ENCODE measurements at regions not wholly inside any gene's neighbourhood (a gene's known extent, or its start where the extent isn't known, plus 50 kb on each side); places are given as distances from the start of the nearest gene placed in this dataset.

DNA sequence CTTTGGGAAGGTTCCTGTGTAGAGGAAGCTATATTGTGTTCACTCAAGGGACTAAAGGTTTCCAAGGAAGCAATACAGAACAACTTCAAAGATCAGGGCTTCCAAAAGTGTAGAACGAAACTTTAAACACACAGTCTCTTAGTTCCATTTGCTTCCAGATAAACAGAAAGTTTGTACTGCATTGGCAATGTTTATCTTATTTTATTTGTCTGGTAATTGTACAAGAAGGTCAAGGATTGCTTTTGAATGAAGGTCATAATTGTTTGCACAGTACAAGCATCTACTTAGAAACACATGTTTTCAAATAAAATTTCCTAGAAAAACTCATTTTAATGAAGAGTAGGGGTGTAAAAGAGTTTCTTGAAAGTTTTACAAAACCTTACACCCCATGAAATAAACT, 712.7 kb upstream of the SGCG start:
- no CpG with 5 or more reads among the region's 1 CpG for WGBS (ENCODE audit: insufficient coverage)
- CTCF ChIA-PET, result no interaction called here
- POLR2A ChIA-PET, result no interaction called here

DNA sequence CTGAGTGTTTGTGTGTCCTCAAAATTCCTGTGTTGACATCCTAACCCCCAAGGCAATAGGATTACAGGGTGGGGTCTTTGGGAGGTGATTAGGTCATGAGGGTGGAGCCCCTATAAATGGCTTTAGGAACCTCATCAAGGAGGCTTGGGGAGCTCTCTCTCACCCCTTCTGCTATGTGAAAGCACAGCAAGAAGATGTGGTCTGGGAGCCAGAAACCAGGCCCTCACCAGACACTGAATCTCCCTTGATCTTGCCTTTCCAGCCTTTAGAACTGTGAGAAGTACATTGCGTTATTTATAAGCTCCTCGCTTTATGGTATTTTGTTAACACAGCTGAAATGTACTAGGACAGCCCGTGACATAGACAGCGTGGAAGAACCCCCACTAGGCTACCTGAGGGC, 712.0 kb upstream of the SGCG start:
- no peak overlapping the region for H3K27ac ChIP-seq (ENCODE audit: insufficient read depth in 1 of 2, low read depth in 1 of 2, low read length in 2 of 2, poor library complexity in 1 of 2, severe bottlenecking in 2 of 2)
- H3K27me3 ChIP-seq (replicated peaks in 2 of 5; ENCODE audit: control insufficient read depth in 4 of 5, insufficient read depth in 5 of 5, low read length in 4 of 5), result no peaks in the 10 kb centered on the region
- DNase-seq, result no peak
- H3K9me3 ChIP-seq (ENCODE audit: control extremely low read depth in 1 of 5, control insufficient read depth in 4 of 5, insufficient read depth in 2 of 5, low read depth in 1 of 5, low read length in 4 of 5), result no peaks in the 10 kb centered on the region
- CTCF ChIA-PET, result no interaction called here
- POLR2A ChIA-PET, result no interaction called here
- 100% methylated on average over 3 of the region's 4 CpGs for WGBS (ENCODE audit: insufficient coverage)
- H3K36me3 ChIP-seq (ENCODE audit: control insufficient read depth in 4 of 4, insufficient read depth in 4 of 4, low read length in 3 of 4), result no peaks in the 10 kb centered on the region
- no peak overlapping the region for H3K4me3 ChIP-seq (ENCODE audit: control insufficient read depth in 1 of 7, extremely low read depth in 1 of 7, insufficient read depth in 4 of 7, low read depth in 2 of 7, low read length in 6 of 7)
- no peaks in the 10 kb centered on the region for H3K4me1 ChIP-seq (ENCODE audit: control extremely low read depth in 1 of 4, control insufficient read depth in 4 of 4, insufficient read depth in 4 of 4, low read length in 3 of 4)

More for the DNA sequence above, 712.7 kb upstream of the SGCG start:
- Histone ChIP-seq H3K36me3 (ENCODE audit: control insufficient read depth in 4 of 4, insufficient read depth in 4 of 4, low read length in 3 of 4) (no peaks in the 10 kb centered on the region), H3K4me1 (ENCODE audit: control extremely low read depth in 1 of 4, control insufficient read depth in 4 of 4, insufficient read depth in 4 of 4, low read length in 3 of 4) (no peaks in the 10 kb centered on the region), H3K27me3 (replicated peaks in 2 of 5; ENCODE audit: control insufficient read depth in 4 of 5, insufficient read depth in 5 of 5, low read length in 4 of 5) (no peaks in the 10 kb centered on the region), H3K27ac (ENCODE audit: insufficient read depth in 1 of 2, low read depth in 1 of 2, low read length in 2 of 2, poor library complexity in 1 of 2, severe bottlenecking in 2 of 2) (no peak overlapping the region), H3K9me3 (ENCODE audit: control extremely low read depth in 1 of 5, control insufficient read depth in 4 of 5, insufficient read depth in 2 of 5, low read depth in 1 of 5, low read length in 4 of 5) (no peaks in the 10 kb centered on the region), H3K4me3 (ENCODE audit: control insufficient read depth in 1 of 7, extremely low read depth in 1 of 7, insufficient read depth in 4 of 7, low read depth in 2 of 7, low read length in 6 of 7) (no peak overlapping the region)
- DNase-seq, result no peak

DNA sequence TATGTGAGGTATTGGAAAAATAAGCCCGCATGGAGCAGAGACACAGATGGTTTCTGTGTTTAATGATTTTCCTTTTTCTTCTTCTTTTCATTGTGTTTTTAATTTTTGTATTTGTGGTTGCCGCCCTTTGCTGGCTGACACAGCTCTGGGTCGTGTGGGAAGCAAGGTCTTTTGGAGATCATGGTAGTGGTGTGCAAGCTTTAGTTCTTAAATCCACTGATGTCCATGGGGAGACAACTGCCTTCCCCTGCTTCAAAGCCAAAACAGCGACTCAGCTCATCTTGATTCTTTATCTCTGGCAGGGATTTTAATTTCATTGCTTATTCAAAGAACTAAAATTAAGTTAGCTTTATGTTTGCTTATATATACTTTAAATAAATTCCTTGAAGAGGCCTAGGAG, 711.3 kb upstream of the SGCG start:
- Histone ChIP-seq H3K27ac (ENCODE audit: insufficient read depth in 1 of 2, low read depth in 1 of 2, low read length in 2 of 2, poor library complexity in 1 of 2, severe bottlenecking in 2 of 2) (no peak overlapping the region), H3K36me3 (ENCODE audit: control insufficient read depth in 4 of 4, insufficient read depth in 4 of 4, low read length in 3 of 4) (no peaks in the 10 kb centered on the region), H3K27me3 (replicated peaks in 2 of 5; ENCODE audit: control insufficient read depth in 4 of 5, insufficient read depth in 5 of 5, low read length in 4 of 5) (no peaks in the 10 kb centered on the region), H3K4me3 (ENCODE audit: control insufficient read depth in 1 of 7, extremely low read depth in 1 of 7, insufficient read depth in 4 of 7, low read depth in 2 of 7, low read length in 6 of 7) (no peak overlapping the region), H3K4me1 (ENCODE audit: control extremely low read depth in 1 of 4, control insufficient read depth in 4 of 4, insufficient read depth in 4 of 4, low read length in 3 of 4) (no peaks in the 10 kb centered on the region), H3K9me3 (ENCODE audit: control extremely low read depth in 1 of 5, control insufficient read depth in 4 of 5, insufficient read depth in 2 of 5, low read depth in 1 of 5, low read length in 4 of 5) (no peaks in the 10 kb centered on the region)
- no CpG with 5 or more reads among the region's 4 CpGs for WGBS (ENCODE audit: insufficient coverage)
- ChIA-PET POLR2A (no interaction called here), CTCF (no interaction called here)
- DNase-seq, result no peak

DNA sequence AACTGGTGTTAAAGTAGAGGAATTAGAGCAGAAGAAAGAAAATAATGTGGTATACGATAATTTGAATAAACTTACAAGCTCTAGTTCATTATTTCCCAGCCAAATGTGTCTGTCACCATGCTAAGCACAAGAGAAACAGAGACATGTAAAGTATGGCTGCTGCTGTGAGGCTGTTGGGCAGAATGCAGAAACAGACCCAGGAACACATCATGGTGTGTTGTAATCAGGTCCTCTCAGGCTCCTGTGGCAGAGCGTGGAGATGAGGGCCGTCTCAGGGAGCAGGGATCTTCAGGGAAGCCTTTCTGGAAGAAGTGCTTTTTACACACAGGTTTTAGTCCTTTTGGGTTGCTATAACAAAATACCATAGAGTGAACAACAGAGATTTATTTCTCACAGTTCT, 710.7 kb upstream of the SGCG start:
- Histone ChIP-seq H3K27ac (ENCODE audit: insufficient read depth in 1 of 2, low read depth in 1 of 2, low read length in 2 of 2, poor library complexity in 1 of 2, severe bottlenecking in 2 of 2) (no peak overlapping the region), H3K4me1 (ENCODE audit: control extremely low read depth in 1 of 4, control insufficient read depth in 4 of 4, insufficient read depth in 4 of 4, low read length in 3 of 4) (no peaks in the 10 kb centered on the region), H3K36me3 (ENCODE audit: control insufficient read depth in 4 of 4, insufficient read depth in 4 of 4, low read length in 3 of 4) (no peaks in the 10 kb centered on the region), H3K9me3 (ENCODE audit: control extremely low read depth in 1 of 5, control insufficient read depth in 4 of 5, insufficient read depth in 2 of 5, low read depth in 1 of 5, low read length in 4 of 5) (no peaks in the 10 kb centered on the region), H3K27me3 (replicated peaks in 2 of 5; ENCODE audit: control insufficient read depth in 4 of 5, insufficient read depth in 5 of 5, low read length in 4 of 5) (no peaks in the 10 kb centered on the region), H3K4me3 (ENCODE audit: control insufficient read depth in 1 of 7, extremely low read depth in 1 of 7, insufficient read depth in 4 of 7, low read depth in 2 of 7, low read length in 6 of 7) (no peak overlapping the region)
- DNase-seq, result no peak
- POLR2A ChIA-PET, result no interaction called here
- CTCF ChIA-PET, result no interaction called here
- WGBS (ENCODE audit: insufficient coverage), result 100% methylated on average over 2 of the region's 3 CpGs

DNA sequence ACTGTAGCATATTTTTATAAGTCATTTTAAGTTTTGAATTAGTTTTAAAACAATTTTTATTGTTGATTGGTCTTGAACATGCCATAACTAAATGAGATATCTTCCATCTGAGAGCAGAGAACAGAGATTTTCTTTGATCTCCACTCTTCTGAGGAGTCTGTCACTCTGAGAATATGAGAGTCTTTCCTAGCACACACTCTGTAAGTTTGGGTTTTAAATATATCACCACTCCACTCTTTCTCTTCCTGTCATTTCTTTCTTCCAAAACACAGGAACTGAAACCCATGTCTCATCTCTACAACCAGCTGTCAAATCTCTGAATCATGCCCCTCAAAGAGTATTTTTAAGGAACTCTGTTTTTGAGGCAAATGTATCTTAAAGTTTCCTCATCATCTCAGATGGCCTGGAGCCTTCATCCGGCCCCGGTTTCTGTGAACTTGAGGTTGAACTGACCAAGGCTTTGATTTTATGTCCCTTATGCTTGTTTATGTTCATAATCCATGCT, 698.2 kb upstream of the SGCG start:
- POLR2A ChIA-PET, result no interaction called here
- WGBS (ENCODE audit: insufficient coverage), result 88% methylated on average over 2 of the region's 2 CpGs
- no peak for DNase-seq
- H3K4me3 ChIP-seq (ENCODE audit: control insufficient read depth in 1 of 7, extremely low read depth in 1 of 7, insufficient read depth in 4 of 7, low read depth in 2 of 7, low read length in 6 of 7), result no peak overlapping the region
- H3K27ac ChIP-seq (ENCODE audit: insufficient read depth in 1 of 2, low read depth in 1 of 2, low read length in 2 of 2, poor library complexity in 1 of 2, severe bottlenecking in 2 of 2), result no peak overlapping the region
- no peaks in the 10 kb centered on the region for H3K36me3 ChIP-seq (ENCODE audit: control insufficient read depth in 4 of 4, insufficient read depth in 4 of 4, low read length in 3 of 4)
- no peaks in the 10 kb centered on the region for H3K4me1 ChIP-seq (ENCODE audit: control extremely low read depth in 1 of 4, control insufficient read depth in 4 of 4, insufficient read depth in 4 of 4, low read length in 3 of 4)
- H3K27me3 ChIP-seq (replicated peaks in 2 of 5; ENCODE audit: control insufficient read depth in 4 of 5, insufficient read depth in 5 of 5, low read length in 4 of 5), result no peaks in the 10 kb centered on the region
- H3K9me3 ChIP-seq (ENCODE audit: control extremely low read depth in 1 of 5, control insufficient read depth in 4 of 5, insufficient read depth in 2 of 5, low read depth in 1 of 5, low read length in 4 of 5), result peaks cover 0 to 1% (median 0%) of the 10 kb centered on the region in 5 experiments
- CTCF ChIA-PET, result no interaction called here

DNA sequence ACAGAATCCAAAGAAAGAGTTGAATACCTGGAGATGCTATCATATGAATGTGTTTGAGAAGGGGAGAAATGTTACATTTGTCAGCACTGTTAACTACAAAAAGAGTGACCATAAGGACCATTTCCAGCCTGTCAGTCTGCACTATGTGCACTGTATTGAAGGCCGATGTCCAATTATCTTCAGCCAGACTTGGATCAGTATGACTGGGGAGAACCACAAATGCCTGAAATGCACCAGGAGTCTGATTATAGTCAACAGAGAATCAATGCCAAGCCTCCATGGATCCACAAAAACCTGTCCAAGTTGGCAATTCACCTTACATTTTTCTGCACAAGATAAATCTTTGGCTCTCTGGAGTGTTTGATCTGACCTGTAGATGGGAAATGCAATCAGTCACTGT, 697.5 kb upstream of the SGCG start:
- Histone ChIP-seq H3K27me3 (replicated peaks in 2 of 5; ENCODE audit: control insufficient read depth in 4 of 5, insufficient read depth in 5 of 5, low read length in 4 of 5) (no peaks in the 10 kb centered on the region), H3K9me3 (ENCODE audit: control extremely low read depth in 1 of 5, control insufficient read depth in 4 of 5, insufficient read depth in 2 of 5, low read depth in 1 of 5, low read length in 4 of 5) (peaks cover 0 to 1% (median 0%) of the 10 kb centered on the region in 5 experiments), H3K4me3 (ENCODE audit: control insufficient read depth in 1 of 7, extremely low read depth in 1 of 7, insufficient read depth in 4 of 7, low read depth in 2 of 7, low read length in 6 of 7) (no peak overlapping the region), H3K36me3 (ENCODE audit: control insufficient read depth in 4 of 4, insufficient read depth in 4 of 4, low read length in 3 of 4) (no peaks in the 10 kb centered on the region), H3K4me1 (ENCODE audit: control extremely low read depth in 1 of 4, control insufficient read depth in 4 of 4, insufficient read depth in 4 of 4, low read length in 3 of 4) (no peaks in the 10 kb centered on the region), H3K27ac (ENCODE audit: insufficient read depth in 1 of 2, low read depth in 1 of 2, low read length in 2 of 2, poor library complexity in 1 of 2, severe bottlenecking in 2 of 2) (no peak overlapping the region)
- ChIA-PET CTCF (no interaction called here), POLR2A (no interaction called here)
- no peak for DNase-seq
- 100% methylated on average over 1 of the region's 1 CpG for WGBS (ENCODE audit: insufficient coverage)

DNA sequence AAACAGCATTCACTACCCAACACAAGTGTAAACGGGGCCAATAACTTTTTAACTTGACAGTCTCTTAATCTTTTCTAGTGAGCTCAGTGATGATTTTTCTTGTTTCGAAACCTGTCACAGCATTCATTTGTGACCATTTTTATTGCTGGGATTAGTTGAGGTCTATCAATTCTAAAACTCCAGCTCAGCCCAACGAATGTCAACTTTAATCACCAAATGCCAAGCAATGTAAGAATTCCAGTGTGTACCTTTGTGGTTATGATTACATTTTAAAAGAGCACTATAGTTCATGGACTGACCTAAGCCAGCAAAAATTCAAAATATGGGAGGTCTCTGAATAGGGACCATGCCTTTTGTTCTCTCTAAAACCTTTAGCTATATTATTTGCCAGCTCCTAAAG, 694.3 kb upstream of the SGCG start:
- Histone ChIP-seq H3K27ac (ENCODE audit: insufficient read depth in 1 of 2, low read depth in 1 of 2, low read length in 2 of 2, poor library complexity in 1 of 2, severe bottlenecking in 2 of 2) (no peak overlapping the region), H3K9me3 (ENCODE audit: control extremely low read depth in 1 of 5, control insufficient read depth in 4 of 5, insufficient read depth in 2 of 5, low read depth in 1 of 5, low read length in 4 of 5) (no peaks in the 10 kb centered on the region), H3K4me3 (ENCODE audit: control insufficient read depth in 1 of 7, extremely low read depth in 1 of 7, insufficient read depth in 4 of 7, low read depth in 2 of 7, low read length in 6 of 7) (no peak overlapping the region), H3K27me3 (replicated peaks in 2 of 5; ENCODE audit: control insufficient read depth in 4 of 5, insufficient read depth in 5 of 5, low read length in 4 of 5) (no peaks in the 10 kb centered on the region), H3K36me3 (ENCODE audit: control insufficient read depth in 4 of 4, insufficient read depth in 4 of 4, low read length in 3 of 4) (no peaks in the 10 kb centered on the region), H3K4me1 (ENCODE audit: control extremely low read depth in 1 of 4, control insufficient read depth in 4 of 4, insufficient read depth in 4 of 4, low read length in 3 of 4) (no peaks in the 10 kb centered on the region)
- ChIA-PET POLR2A (no interaction called here), CTCF (interaction anchor here (0.8 kb wide), 1 partner anchor 14 kb away, joined by 3 read pairs; no protein-coding TSS in a partner anchor)
- WGBS (ENCODE audit: insufficient coverage), result 94% methylated on average over 2 of the region's 3 CpGs
- no peak for DNase-seq

All from common myeloid progenitor, CD34-positive (primary cell).